Skeletal muscle tissue (tissue), 3 donors: ENCODE measurements at regions not wholly inside any gene's neighbourhood (a gene's known extent, or its start where the extent isn't known, plus 50 kb on each side); places are given as distances from the start of the nearest gene placed in this dataset.
"Not testable (repeated sequence)": the region's sequence is repeated elsewhere in the genome, so short reads cannot be mapped to it uniquely, and the experiment has no call there.

Source experiments
- H3K27ac ChIP-seq: one replicate; pipeline ENCODE4 v1.7.0; 2013; ENCODE audit warnings: mild to moderate bottlenecking, low read depth, low read length, inconsistent platforms
- H3K27me3 ChIP-seq, 3 donors: one replicate each; pipeline ENCODE4 v1.7.0; 2013; ENCODE audit warnings: low read length in 3 of 3; ENCODE audit not compliant: control insufficient read depth in 3 of 3, insufficient read depth in 3 of 3
- H3K36me3 ChIP-seq, 3 donors: one replicate each; pipeline ENCODE4 v1.7.0; 2013; ENCODE audit warnings: low read length in 3 of 3; ENCODE audit not compliant: control insufficient read depth in 3 of 3, insufficient read depth in 3 of 3
- H3K4me1 ChIP-seq, 3 donors: one replicate each; pipeline ENCODE4 v1.7.0; 2013; ENCODE audit warnings: low read length in 3 of 3, mild to moderate bottlenecking in 3 of 3; ENCODE audit not compliant: control insufficient read depth in 3 of 3, insufficient read depth in 3 of 3
- H3K4me3 ChIP-seq, 3 donors: one replicate each; pipeline ENCODE4 v1.7.0; 2013; ENCODE audit warnings: low read length in 3 of 3
- H3K9ac ChIP-seq, 3 donors: one replicate each; pipeline ENCODE4 v1.7.0; 2013; ENCODE audit warnings: low read length in 3 of 3, mild to moderate bottlenecking in 3 of 3, moderate library complexity in 2 of 3, low read depth in 1 of 3
- H3K9me3 ChIP-seq, 3 donors: one replicate each; pipeline ENCODE4 v1.7.0; 2013; ENCODE audit warnings: low read length in 3 of 3; ENCODE audit not compliant: control insufficient read depth in 3 of 3
- donor health status: Osteomylitis.

DNA sequence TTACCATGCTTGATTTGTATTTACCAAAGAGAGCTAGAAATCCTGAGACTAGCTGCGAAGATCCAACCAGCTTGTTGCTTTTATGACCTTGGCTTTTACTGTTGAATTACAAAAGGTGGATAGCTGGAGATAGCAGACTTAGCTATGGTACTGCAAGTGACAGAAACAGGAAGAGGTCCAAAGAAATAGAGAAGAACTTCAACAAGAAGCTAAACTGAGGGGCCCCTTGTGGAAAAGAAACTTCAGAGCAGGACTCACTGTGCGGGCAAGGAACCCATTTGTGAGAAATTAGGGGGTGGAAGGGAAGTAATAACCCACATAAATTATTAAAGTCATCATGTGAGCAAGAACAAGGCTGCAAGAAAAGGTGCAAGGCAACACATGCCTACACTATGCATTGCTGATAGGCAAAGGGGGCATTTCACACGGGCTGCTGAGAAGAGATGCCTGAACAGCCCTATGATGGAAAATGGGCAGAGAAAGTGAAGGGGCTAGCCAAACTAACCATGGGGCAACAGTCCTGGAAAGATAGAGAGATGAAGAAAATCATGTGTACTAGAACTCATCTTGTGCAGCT is 116.6 kb upstream of the PRDX6 start:
- no peak overlapping the region for H3K9ac ChIP-seq
- H3K36me3 ChIP-seq, result no peaks in the 10 kb centered on the region
- H3K4me3 ChIP-seq, result no peak overlapping the region
- no peak overlapping the region for H3K27ac ChIP-seq
- peaks cover 0 to 3% (median 0%) of the 10 kb centered on the region in 3 donors for H3K4me1 ChIP-seq
- no peaks in the 10 kb centered on the region for H3K27me3 ChIP-seq
- no peaks in the 10 kb centered on the region for H3K9me3 ChIP-seq

DNA sequence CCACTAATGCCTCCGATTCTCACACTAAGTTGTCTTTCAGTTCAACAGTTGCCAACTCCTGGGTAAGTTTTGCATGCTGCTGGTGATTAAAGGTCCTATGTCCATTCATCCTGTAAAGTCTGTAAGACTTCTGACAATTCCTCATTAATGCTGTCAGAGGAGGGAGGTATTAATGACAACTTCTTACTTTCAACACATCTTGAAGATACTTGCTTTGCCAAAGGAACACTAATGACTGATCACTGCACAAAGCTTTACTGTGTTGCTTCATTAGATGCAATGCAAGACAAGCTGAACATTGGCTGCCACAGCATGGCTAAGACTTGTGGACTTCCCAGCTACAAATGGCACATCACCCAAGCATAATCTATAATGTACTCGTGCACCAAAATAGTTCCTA is 114.6 kb upstream of the PRDX6 start:
- no peak overlapping the region for H3K4me3 ChIP-seq
- H3K27me3 ChIP-seq, result no peaks in the 10 kb centered on the region
- H3K4me1 ChIP-seq, result peaks cover 0 to 3% (median 0%) of the 10 kb centered on the region in 3 donors
- H3K36me3 ChIP-seq, result no peaks in the 10 kb centered on the region
- H3K9me3 ChIP-seq, result no peaks in the 10 kb centered on the region
- no peak overlapping the region for H3K27ac ChIP-seq
- no peak overlapping the region for H3K9ac ChIP-seq

DNA sequence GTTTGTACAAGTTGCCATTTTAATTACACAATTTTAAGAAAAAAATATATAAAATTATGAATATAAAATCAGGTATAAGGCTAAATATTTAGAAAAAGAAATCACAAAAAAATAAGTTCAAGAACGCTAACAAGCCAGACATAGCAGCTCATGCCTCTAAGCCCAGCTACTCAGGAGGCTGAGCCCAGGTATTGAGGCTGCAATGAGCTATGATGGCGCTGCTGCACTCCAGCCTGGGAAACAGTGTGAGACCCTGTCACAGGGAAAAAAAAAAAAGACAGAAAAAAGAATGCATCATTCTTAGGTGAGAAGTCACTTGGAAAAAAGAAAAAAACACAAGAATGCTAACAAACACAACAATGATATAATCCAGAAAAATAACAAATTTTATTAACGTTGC is 112.3 kb upstream of the PRDX6 start:
- H3K36me3 ChIP-seq, result no peaks in the 10 kb centered on the region
- H3K27me3 ChIP-seq, result no peaks in the 10 kb centered on the region
- no peaks in the 10 kb centered on the region for H3K9me3 ChIP-seq
- peaks cover 0 to 3% (median 0%) of the 10 kb centered on the region in 3 donors for H3K4me1 ChIP-seq
- H3K4me3 ChIP-seq, result no peak overlapping the region
- no peak overlapping the region for H3K9ac ChIP-seq
- no peak overlapping the region for H3K27ac ChIP-seq

DNA sequence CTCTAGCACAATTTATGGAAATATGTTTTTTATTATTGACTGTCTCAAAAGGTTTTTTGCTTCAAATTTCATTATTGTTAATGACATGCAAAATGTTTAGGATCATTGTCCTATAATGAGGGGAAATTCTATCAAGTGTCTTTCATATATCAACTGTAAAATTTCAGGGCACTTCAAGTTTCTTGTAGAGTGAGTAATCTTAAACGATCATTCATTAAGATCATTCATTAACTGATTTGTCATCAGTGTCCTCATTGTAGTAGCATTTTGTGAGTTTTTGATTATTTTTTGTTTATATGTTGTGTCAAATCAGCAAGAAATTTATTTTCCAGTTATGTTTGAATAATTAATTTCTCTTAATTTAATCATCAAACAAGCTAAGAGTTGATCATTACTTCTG is 111.8 kb upstream of the PRDX6 start:
- Histone ChIP-seq H3K9me3 (no peaks in the 10 kb centered on the region), H3K4me3 (no peak overlapping the region), H3K9ac (no peak overlapping the region), H3K27me3 (no peaks in the 10 kb centered on the region), H3K4me1 (peaks cover 0 to 3% (median 0%) of the 10 kb centered on the region in 3 donors), H3K27ac (no peak overlapping the region), H3K36me3 (no peaks in the 10 kb centered on the region)

GRCh38 chr1:173367136-173367535 is 110.0 kb upstream of the PRDX6 start:
- Histone ChIP-seq H3K4me3 (no peak overlapping the region), H3K27ac (no peak overlapping the region), H3K9ac (no peak overlapping the region), H3K27me3 (no peaks in the 10 kb centered on the region), H3K4me1 (no peaks in the 10 kb centered on the region), H3K9me3 (no peaks in the 10 kb centered on the region), H3K36me3 (no peaks in the 10 kb centered on the region)

DNA sequence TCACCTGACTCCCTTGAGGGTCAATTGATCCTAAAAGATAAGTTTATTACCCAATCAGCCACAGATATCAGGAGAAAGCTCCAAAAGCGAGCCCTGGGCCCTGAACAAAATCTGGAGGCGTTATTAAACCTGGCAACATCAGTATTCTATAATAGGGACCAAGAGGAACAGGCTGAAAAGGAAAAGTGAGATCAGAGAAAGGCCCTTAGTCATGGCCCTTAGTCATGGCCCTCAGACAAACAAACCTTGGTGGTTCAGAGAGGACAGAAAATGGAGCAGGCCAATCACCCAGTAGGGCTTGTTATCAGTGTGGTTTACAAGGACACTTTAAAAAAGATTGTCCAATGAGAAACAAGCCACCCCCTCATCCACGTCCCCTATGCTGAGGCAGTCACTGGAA is 106.5 kb upstream of the PRDX6 start:
- H3K9ac ChIP-seq, H3K27me3 ChIP-seq, H3K36me3 ChIP-seq, H3K4me3 ChIP-seq, H3K9me3 ChIP-seq, H3K27ac ChIP-seq, H3K4me1 ChIP-seq: not testable (repeated sequence)

DNA sequence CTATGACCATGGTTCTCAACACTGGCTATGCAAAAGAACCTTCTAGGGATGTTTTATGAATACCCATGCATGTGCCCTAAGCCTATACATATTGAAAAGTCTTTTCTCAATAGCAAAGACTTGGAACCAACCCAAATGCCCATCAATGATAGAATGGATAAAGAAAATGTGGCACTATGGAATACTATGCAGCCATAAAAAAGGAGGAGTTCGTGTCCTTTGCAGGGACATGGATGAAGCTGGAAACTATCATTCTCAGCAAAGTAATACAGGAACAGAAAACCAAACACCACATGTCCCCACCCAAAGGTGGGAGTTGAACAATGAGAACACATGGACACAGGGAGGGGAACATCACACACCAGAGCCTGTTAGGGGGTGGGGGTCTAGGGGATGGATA is 101.1 kb upstream of the PRDX6 start:
- H3K27ac ChIP-seq, H3K9me3 ChIP-seq, H3K4me3 ChIP-seq, H3K9ac ChIP-seq, H3K4me1 ChIP-seq, H3K36me3 ChIP-seq, H3K27me3 ChIP-seq: not testable (repeated sequence)

- H3K27ac ChIP-seq, result no peak overlapping the region
- H3K9ac ChIP-seq, result no peak overlapping the region
- H3K4me3 ChIP-seq, result no peak overlapping the region
- H3K36me3 ChIP-seq, result no peaks in the 10 kb centered on the region
- no peaks in the 10 kb centered on the region for H3K27me3 ChIP-seq
- H3K4me1 ChIP-seq, result no peaks in the 10 kb centered on the region
- peaks cover 0 to 3% (median 0%) of the 10 kb centered on the region in 3 donors for H3K9me3 ChIP-seq
Observed at GRCh38 chr1:173377266-173377665, 99.9 kb upstream of the PRDX6 start.

DNA sequence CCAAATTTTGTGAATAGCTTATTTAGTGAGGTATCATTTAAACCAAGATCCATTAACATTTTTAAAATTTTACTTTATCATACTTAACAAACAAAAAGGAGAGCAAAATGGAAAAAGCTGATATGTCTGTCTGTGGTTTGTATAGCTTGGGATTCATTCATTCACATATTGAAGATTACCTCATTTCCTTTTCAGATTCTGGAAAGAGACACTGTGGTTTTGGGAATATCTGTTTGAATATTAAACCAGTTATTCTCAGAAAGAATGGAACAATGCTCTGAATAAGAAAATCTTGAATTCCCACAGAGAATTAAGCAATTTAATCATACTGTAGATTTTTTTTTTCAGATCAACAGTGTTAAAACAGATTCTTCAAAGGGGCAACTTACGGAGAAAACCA is 93.8 kb upstream of the PRDX6 start:
- Histone ChIP-seq H3K27ac (no peak overlapping the region), H3K4me1 (no peaks in the 10 kb centered on the region), H3K9me3 (no peaks in the 10 kb centered on the region)

GRCh38 chr1:173388352-173388751 is 88.8 kb upstream of the PRDX6 start:
- Histone ChIP-seq H3K36me3 (no peaks in the 10 kb centered on the region), H3K4me3 (no peak overlapping the region), H3K27ac (no peak overlapping the region), H3K9me3 (no peaks in the 10 kb centered on the region), H3K27me3 (no peaks in the 10 kb centered on the region), H3K9ac (no peak overlapping the region), H3K4me1 (peaks cover 0 to 3% (median 0%) of the 10 kb centered on the region in 3 donors)

More for the DNA sequence above, 93.8 kb upstream of the PRDX6 start:
- Histone ChIP-seq H3K27me3 (no peaks in the 10 kb centered on the region), H3K36me3 (no peaks in the 10 kb centered on the region), H3K9ac (no peak overlapping the region), H3K4me3 (no peak overlapping the region)
